ENCODE measurements at regions not wholly inside any gene's neighbourhood (a gene's known extent, or its start where the extent isn't known, plus 50 kb on each side); places are given as distances from the start of the nearest gene placed in this dataset.

DNA sequence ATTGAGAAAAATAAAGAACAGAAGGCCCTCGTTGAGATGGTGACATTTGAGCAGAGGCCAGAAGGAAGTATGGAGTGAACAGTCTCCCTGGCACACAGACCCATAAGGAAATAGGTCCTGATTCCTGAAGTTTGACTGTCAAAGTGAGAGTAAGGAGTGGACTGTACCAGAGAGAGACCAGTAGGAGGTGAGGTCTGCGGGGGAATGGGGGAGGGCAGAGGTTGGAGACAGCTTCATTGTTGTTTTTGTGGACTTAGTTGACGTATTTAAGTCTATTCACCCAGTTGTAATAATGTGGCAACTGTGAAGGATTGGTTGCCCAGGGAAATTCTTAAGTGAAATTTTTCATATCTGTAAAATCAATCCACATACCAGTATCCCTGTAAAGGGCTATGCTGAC lies 110.7 kb downstream of the TFAP2B start:
- no peak for DNase-seq (ENCODE audit: low read depth, low spot score)
- H3K36me3 ChIP-seq (ENCODE audit: control insufficient read depth in 2 of 2, insufficient read depth in 2 of 2, low read length in 1 of 2): no peaks in the 10 kb centered on the region
- H3K4me1 ChIP-seq (ENCODE audit: control insufficient read depth, insufficient read depth, low read length): no peaks in the 10 kb centered on the region
- H3K4me2 ChIP-seq (ENCODE audit: control insufficient read depth, insufficient read depth): no peak overlapping the region
- no peak overlapping the region for H3K4me3 ChIP-seq
- ChIA-PET RAD21 (ENCODE audit: unreplicated experiment) (no interaction called here), POLR2A (no interaction called here), CTCF (no interaction called here), SMC1A (ENCODE audit: uncharacterized antibody, unreplicated experiment) (no interaction called here)
- no peaks in the 10 kb centered on the region for H4K20me1 ChIP-seq (ENCODE audit: control insufficient read depth, insufficient read depth)
- BruUV-seq (replicated peaks): no TSS peak
- ATAC-seq: no peak
- TF ChIP-seq BACH1 (IDR thresholded peaks at IDR 0.05; ENCODE audit: borderline replicate concordance) (no peak), EED (IDR thresholded peaks at IDR 0.05; ENCODE audit: low read depth) (no peak), FOXK2 (IDR thresholded peaks at IDR 0.05) (no peak), CEBPB (IDR thresholded peaks at IDR 0.05; ENCODE audit: borderline replicate concordance in 1 of 2, low read depth in 2 of 2, low read length in 2 of 2) (no peak), RB1 (IDR thresholded peaks at IDR 0.05; ENCODE audit: borderline replicate concordance) (no peak), SUPT20H (IDR thresholded peaks at IDR 0.05; ENCODE audit: borderline replicate concordance, control insufficient read depth, low read depth, low read length) (no peak), BCL11A (IDR thresholded peaks at IDR 0.05; ENCODE audit: low read depth, low read length) (no peak), TBL1XR1 (IDR thresholded peaks at IDR 0.05; ENCODE audit: low read depth, low read length) (no peak), KAT2A (conservative IDR thresholded peaks at IDR 0.05; ENCODE audit: control insufficient read depth, low read depth, low read length) (no peak), MXI1 (IDR thresholded peaks at IDR 0.05; ENCODE audit: low read depth, low read length) (no peak), POLR2AphosphoS5 (IDR thresholded peaks at IDR 0.05; ENCODE audit: low read length) (no peak)
- TF ChIP-seq, protein P1, sequence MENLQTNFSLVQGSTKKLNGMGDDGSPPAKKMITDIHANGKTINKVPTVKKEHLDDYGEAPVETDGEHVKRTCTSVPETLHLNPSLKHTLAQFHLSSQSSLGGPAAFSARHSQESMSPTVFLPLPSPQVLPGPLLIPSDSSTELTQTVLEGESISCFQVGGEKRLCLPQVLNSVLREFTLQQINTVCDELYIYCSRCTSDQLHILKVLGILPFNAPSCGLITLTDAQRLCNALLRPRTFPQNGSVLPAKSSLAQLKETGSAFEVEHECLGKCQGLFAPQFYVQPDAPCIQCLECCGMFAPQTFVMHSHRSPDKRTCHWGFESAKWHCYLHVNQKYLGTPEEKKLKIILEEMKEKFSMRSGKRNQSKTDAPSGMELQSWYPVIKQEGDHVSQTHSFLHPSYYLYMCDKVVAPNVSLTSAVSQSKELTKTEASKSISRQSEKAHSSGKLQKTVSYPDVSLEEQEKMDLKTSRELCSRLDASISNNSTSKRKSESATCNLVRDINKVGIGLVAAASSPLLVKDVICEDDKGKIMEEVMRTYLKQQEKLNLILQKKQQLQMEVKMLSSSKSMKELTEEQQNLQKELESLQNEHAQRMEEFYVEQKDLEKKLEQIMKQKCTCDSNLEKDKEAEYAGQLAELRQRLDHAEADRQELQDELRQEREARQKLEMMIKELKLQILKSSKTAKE (IDR thresholded peaks at IDR 0.05; ENCODE audit: low read depth, poor library complexity, severe bottlenecking): no peak
- TF ChIP-seq, protein P2, sequence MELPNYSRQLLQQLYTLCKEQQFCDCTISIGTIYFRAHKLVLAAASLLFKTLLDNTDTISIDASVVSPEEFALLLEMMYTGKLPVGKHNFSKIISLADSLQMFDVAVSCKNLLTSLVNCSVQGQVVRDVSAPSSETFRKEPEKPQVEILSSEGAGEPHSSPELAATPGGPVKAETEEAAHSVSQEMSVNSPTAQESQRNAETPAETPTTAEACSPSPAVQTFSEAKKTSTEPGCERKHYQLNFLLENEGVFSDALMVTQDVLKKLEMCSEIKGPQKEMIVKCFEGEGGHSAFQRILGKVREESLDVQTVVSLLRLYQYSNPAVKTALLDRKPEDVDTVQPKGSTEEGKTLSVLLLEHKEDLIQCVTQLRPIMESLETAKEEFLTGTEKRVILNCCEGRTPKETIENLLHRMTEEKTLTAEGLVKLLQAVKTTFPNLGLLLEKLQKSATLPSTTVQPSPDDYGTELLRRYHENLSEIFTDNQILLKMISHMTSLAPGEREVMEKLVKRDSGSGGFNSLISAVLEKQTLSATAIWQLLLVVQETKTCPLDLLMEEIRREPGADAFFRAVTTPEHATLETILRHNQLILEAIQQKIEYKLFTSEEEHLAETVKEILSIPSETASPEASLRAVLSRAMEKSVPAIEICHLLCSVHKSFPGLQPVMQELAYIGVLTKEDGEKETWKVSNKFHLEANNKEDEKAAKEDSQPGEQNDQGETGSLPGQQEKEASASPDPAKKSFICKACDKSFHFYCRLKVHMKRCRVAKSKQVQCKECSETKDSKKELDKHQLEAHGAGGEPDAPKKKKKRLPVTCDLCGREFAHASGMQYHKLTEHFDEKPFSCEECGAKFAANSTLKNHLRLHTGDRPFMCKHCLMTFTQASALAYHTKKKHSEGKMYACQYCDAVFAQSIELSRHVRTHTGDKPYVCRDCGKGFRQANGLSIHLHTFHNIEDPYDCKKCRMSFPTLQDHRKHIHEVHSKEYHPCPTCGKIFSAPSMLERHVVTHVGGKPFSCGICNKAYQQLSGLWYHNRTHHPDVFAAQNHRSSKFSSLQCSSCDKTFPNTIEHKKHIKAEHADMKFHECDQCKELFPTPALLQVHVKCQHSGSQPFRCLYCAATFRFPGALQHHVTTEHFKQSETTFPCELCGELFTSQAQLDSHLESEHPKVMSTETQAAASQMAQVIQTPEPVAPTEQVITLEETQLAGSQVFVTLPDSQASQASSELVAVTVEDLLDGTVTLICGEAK (IDR thresholded peaks at IDR 0.05; ENCODE audit: borderline replicate concordance): no peak
- intact Hi-C loops (cut with micrococcal nuclease; ENCODE audit: unreplicated experiment) (no loop called here), in situ Hi-C loops (cut with MboI) (no loop called here)
- no peaks in the 10 kb centered on the region for H3K9me3 ChIP-seq (replicated peaks; ENCODE audit: control insufficient read depth, insufficient read depth, low read length)
- H3K79me2 ChIP-seq (ENCODE audit: control insufficient read depth, insufficient read depth, low read length): no peaks in the 10 kb centered on the region
- FAIRE-seq: no peak
- no peak overlapping the region for H3K9ac ChIP-seq (ENCODE audit: control insufficient read depth, insufficient read depth, low read length)
- 0% methylated on average over 3 of the region's 3 CpGs for WGBS (ENCODE audit: insufficient coverage, insufficient replicate concordance, low lambda C conversion rate, missing lambda C conversion rate)
- H2AFZ ChIP-seq (ENCODE audit: control insufficient read depth, low read depth, low read length): no peak overlapping the region
- H3K27ac ChIP-seq (ENCODE audit: control insufficient read depth, insufficient read depth): no peak overlapping the region
- H3K27me3 ChIP-seq (replicated peaks in 1 of 2; ENCODE audit: control insufficient read depth in 2 of 2, insufficient read depth in 2 of 2, low read length in 1 of 2): no peaks in the 10 kb centered on the region

Data from GM12878 (cell line).